Body of pancreas (tissue), 4 donors: ENCODE measurements at regions not wholly inside any gene's neighbourhood (a gene's known extent, or its start where the extent isn't known, plus 50 kb on each side); places are given as distances from the start of the nearest gene placed in this dataset.
"Not testable (repeated sequence)": the region's sequence is repeated elsewhere in the genome, so short reads cannot be mapped to it uniquely, and the experiment has no call there.

Experiments used
- ATAC-seq: fragments of 150-250 bp; one replicate; pipeline ENCODE4 v1.9.1; 2016
- DNase-seq, 4 donors: peaks; one replicate each; pipeline ENCODE4 v3.0.0-alpha.2; 2019
- H3K27ac ChIP-seq, 4 donors: fragments of 200-600 bp; sonication (generic); 1 replicate in 3 of 4; 2 replicates in 1 of 4; pipeline versions ENCODE4 v1.5.1 to v1.6.1; 2016 to 2019; ENCODE audit warnings: mild to moderate bottlenecking in 1 of 4, mixed read lengths in 1 of 4, moderate library complexity in 1 of 4
- H3K27me3 ChIP-seq, 2 donors: fragments of 200-600 bp; sonication (generic); one replicate each; pipeline ENCODE4 v1.6.0; 2016; ENCODE audit warnings: mild to moderate bottlenecking in 1 of 2
- H3K36me3 ChIP-seq, 2 donors: fragments of 200-600 bp; sonication (generic); replicated peaks in 1 of 2; 2 replicates each; pipeline ENCODE4 v1.5.1; 2016; ENCODE audit warnings: low read depth in 2 of 2; ENCODE audit not compliant: insufficient read depth in 1 of 2
- H3K4me1 ChIP-seq: fragments of 200-600 bp; sonication (generic); one replicate; pipeline ENCODE4 v1.6.0; 2016
- H3K4me3 ChIP-seq, 2 donors: fragments of 200-600 bp; sonication (generic); 1 replicate in 1 of 2; 2 replicates in 1 of 2; pipeline ENCODE4 v1.5.1; 2016 to 2019
- H3K9me3 ChIP-seq, 3 donors: fragments of 200-600 bp; sonication (generic); 1 replicate in 2 of 3; 2 replicates in 1 of 3; pipeline ENCODE4 v1.5.1; 2016
- CTCF ChIP-seq, 7 experiments: fragments of 450-650 bp in 4 of 7; fragments of 200-600 bp in 3 of 7; sonication (generic) in 3 of 7; IDR thresholded peaks; one replicate each; pipeline ENCODE4 v1.5.1; 2016 to 2019; ENCODE audit warnings: antibody characterized with exemption in 7 of 7
- POLR2A ChIP-seq, 3 donors: fragments of 450-650 bp; IDR thresholded peaks; one replicate each; pipeline ENCODE4 v1.6.1; 2016; ENCODE audit warnings: antibody characterized with exemption in 3 of 3, mild to moderate bottlenecking in 2 of 3
- WGBS, 2 donors: methylation state at CpG; one replicate each; pipeline ENCODE4 v1.1.5; 2017; 5-methylcytosine and 5-hydroxymethylcytosine counted together
- intact Hi-C: fragments of 100-400 bp; cut with DNase I; formaldehyde crosslinking; loops from one replicate; pipeline ENCODE4 v1.15.1; 2023

GRCh38 chr15:38756441-38756840, 191.8 kb upstream of the RASGRP1 start:
- Histone ChIP-seq H3K4me1 (no peaks in the 10 kb centered on the region), H3K9me3 (no peaks in the 10 kb centered on the region), H3K4me3 (no peak overlapping the region), H3K27ac (no peak overlapping the region), H3K36me3 (no peaks in the 10 kb centered on the region), H3K27me3 (no peaks in the 10 kb centered on the region)
- intact Hi-C loops = no loop called here
- DNase-seq = no peak
- WGBS, 2 donors = 72 to 73% methylated on average over 5 of the region's 5 CpGs
- no peak for TF ChIP-seq POLR2A (IDR thresholded peaks at IDR 0.05)
- TF ChIP-seq CTCF (IDR thresholded peaks at IDR 0.05) = no peak
- no peak for ATAC-seq

- no peak for DNase-seq
- H3K27ac ChIP-seq = no peak overlapping the region
These were observed 193.4 kb upstream of the RASGRP1 start for GRCh38 chr15:38758043-38758442.

GRCh38 chr15:38761681-38762080, 197.1 kb upstream of the RASGRP1 start:
- Histone ChIP-seq H3K9me3 (no peaks in the 10 kb centered on the region), H3K4me3 (no peak overlapping the region), H3K36me3 (no peaks in the 10 kb centered on the region), H3K27me3 (no peaks in the 10 kb centered on the region), H3K4me1 (no peaks in the 10 kb centered on the region), H3K27ac (no peak overlapping the region)
- 68 to 69% methylated on average over 2 of the region's 2 CpGs for WGBS, 2 donors
- intact Hi-C loops = no loop called here
- ATAC-seq (no peak), DNase-seq (no peak)
- TF ChIP-seq CTCF (IDR thresholded peaks at IDR 0.05) (no peak), POLR2A (IDR thresholded peaks at IDR 0.05) (no peak)

More at GRCh38 chr15:38758043-38758442, 193.4 kb upstream of the RASGRP1 start:
- no peak for ATAC-seq
- Histone ChIP-seq H3K27me3 (no peaks in the 10 kb centered on the region), H3K4me1 (no peaks in the 10 kb centered on the region), H3K9me3 (no peaks in the 10 kb centered on the region), H3K36me3 (no peaks in the 10 kb centered on the region), H3K4me3 (no peak overlapping the region)
- no peak for TF ChIP-seq POLR2A (IDR thresholded peaks at IDR 0.05)
- TF ChIP-seq CTCF (IDR thresholded peaks at IDR 0.05) = no peak
- intact Hi-C loops = no loop called here
- 92 to 100% methylated on average over 1 of the region's 1 CpG for WGBS, 2 donors

- 55 to 63% methylated on average over 6 of the region's 6 CpGs for WGBS, 2 donors
- TF ChIP-seq CTCF (IDR thresholded peaks at IDR 0.05) (peak in 4 of 7 experiments; percentile 8 to 23 (median 14)), POLR2A (IDR thresholded peaks at IDR 0.05) (no peak)
- ATAC-seq (no peak), DNase-seq (peak in 3 of 4 donors; percentile 7 to 16 (median 13))
- H3K27ac ChIP-seq = no peak overlapping the region
- no peaks in the 10 kb centered on the region for H3K27me3 ChIP-seq
- intact Hi-C loops = no loop called here
- no peaks in the 10 kb centered on the region for H3K9me3 ChIP-seq
- no peak overlapping the region for H3K4me3 ChIP-seq
- H3K36me3 ChIP-seq = no peaks in the 10 kb centered on the region
- H3K4me1 ChIP-seq = no peaks in the 10 kb centered on the region
These were observed 204.4 kb upstream of the RASGRP1 start for GRCh38 chr15:38768970-38769369.

- intact Hi-C loops = no loop called here
- DNase-seq (no peak), ATAC-seq (no peak)
- no peak overlapping the region for H3K27ac ChIP-seq
- no peaks in the 10 kb centered on the region for H3K27me3 ChIP-seq
- H3K9me3 ChIP-seq = no peaks in the 10 kb centered on the region
- H3K36me3 ChIP-seq = no peaks in the 10 kb centered on the region
- 56 to 65% methylated on average over 2 of the region's 2 CpGs for WGBS, 2 donors
- no peak for TF ChIP-seq CTCF (IDR thresholded peaks at IDR 0.05)
- no peak overlapping the region for H3K4me3 ChIP-seq
- no peaks in the 10 kb centered on the region for H3K4me1 ChIP-seq
These were observed 204.9 kb upstream of the RASGRP1 start for GRCh38 chr15:38769492-38769891.

- intact Hi-C loops, H3K27ac ChIP-seq, H3K4me1 ChIP-seq, DNase-seq, H3K27me3 ChIP-seq, H3K4me3 ChIP-seq, ATAC-seq, H3K9me3 ChIP-seq, H3K36me3 ChIP-seq: not testable (repeated sequence)
- 90 to 96% methylated on average over 2 of the region's 2 CpGs for WGBS, 2 donors
These were observed 209.5 kb upstream of the RASGRP1 start for GRCh38 chr15:38774076-38774475.
